GM23338 (cell line): ENCODE measurements at regions not wholly inside any gene's neighbourhood (a gene's known extent, or its start where the extent isn't known, plus 50 kb on each side); places are given as distances from the start of the nearest gene placed in this dataset.

Experiments used
- ATAC-seq: fragments of 200-7000 bp; cut with Tn5 transposase; 3 replicates; pipeline ENCODE4 v1.9.1; 2020
- DNase-seq: peaks from one replicate; pipeline ENCODE4 v3.0.0-alpha.2; 2015; ENCODE audit warnings: low spot score
- H2AFZ ChIP-seq: fragments of 200-600 bp; sonication (generic); 2 replicates; pipeline ENCODE4 v1.8.0; 2016; ENCODE audit warnings: antibody characterized with exemption, mild to moderate bottlenecking, moderate library complexity
- H3F3A ChIP-seq: fragments of 200-600 bp; sonication (generic); replicated peaks from 2 replicates; pipeline ENCODE4 v1.8.0; 2017; ENCODE audit warnings: antibody characterized with exemption, mixed run types, low read depth
- H3K27ac ChIP-seq: fragments of 200-600 bp; sonication (generic); 2 replicates; pipeline ENCODE4 v1.6.1; 2016; ENCODE audit warnings: low read depth
- H3K27me3 ChIP-seq: fragments of 200-600 bp; sonication (generic); 2 replicates; pipeline ENCODE4 v1.8.0; 2016; ENCODE audit warnings: mild to moderate bottlenecking, mixed run types, moderate library complexity; ENCODE audit not compliant: insufficient read depth
- H3K36me3 ChIP-seq: fragments of 200-600 bp; sonication (generic); 2 replicates; pipeline ENCODE4 v1.8.0; 2016; ENCODE audit warnings: mild to moderate bottlenecking; ENCODE audit not compliant: insufficient read depth
- H3K4me1 ChIP-seq: fragments of 200-600 bp; sonication (generic); 2 replicates; pipeline ENCODE4 v1.8.0; 2016; ENCODE audit warnings: mild to moderate bottlenecking, moderate library complexity; ENCODE audit not compliant: insufficient read depth
- H3K4me2 ChIP-seq: fragments of 200-600 bp; sonication (generic); 2 replicates; pipeline ENCODE4 v1.7.1; 2017; ENCODE audit warnings: mixed run types
- H3K4me3 ChIP-seq: fragments of 200-600 bp; sonication (generic); 2 replicates; pipeline ENCODE4 v1.6.1; 2016; ENCODE audit warnings: mixed run types
- H3K79me2 ChIP-seq: fragments of 200-600 bp; sonication (generic); replicated peaks from 2 replicates; pipeline ENCODE4 v1.8.0; 2017; ENCODE audit warnings: mild to moderate bottlenecking; ENCODE audit not compliant: insufficient read depth
- H3K9me2 ChIP-seq: fragments of 200-600 bp; sonication (generic); 2 replicates; pipeline ENCODE4 v1.8.0; 2017; ENCODE audit not compliant: insufficient read depth
- H4K20me1 ChIP-seq: fragments of 200-600 bp; sonication (generic); replicated peaks from 2 replicates; pipeline ENCODE4 v1.8.0; 2017; ENCODE audit warnings: mild to moderate bottlenecking; ENCODE audit not compliant: insufficient read depth
- H3K27ac Mint-ChIP-seq: 2 replicates; pipeline ENCODE4 v1.8.0; 2020; ENCODE audit warnings: inconsistent platforms, mild to moderate bottlenecking, moderate library complexity, mixed read lengths
- H3K27me3 Mint-ChIP-seq: 3 replicates; pipeline ENCODE4 v1.8.0; 2022; ENCODE audit warnings: low read depth, mild to moderate bottlenecking, moderate library complexity, mixed read lengths, inconsistent platforms; ENCODE audit not compliant: insufficient read depth, poor library complexity
- H3K36me3 Mint-ChIP-seq: 3 replicates; pipeline ENCODE4 v1.8.0; 2021; ENCODE audit warnings: low read depth, mild to moderate bottlenecking, inconsistent platforms, moderate library complexity, mixed read lengths
- H3K4me1 Mint-ChIP-seq: 3 replicates; pipeline ENCODE4 v1.8.0; 2020; ENCODE audit warnings: mild to moderate bottlenecking, inconsistent platforms, mixed read lengths
- H3K4me3 Mint-ChIP-seq: 3 replicates; pipeline ENCODE4 v1.8.0; 2021; ENCODE audit warnings: moderate library complexity, mild to moderate bottlenecking, inconsistent platforms, mixed read lengths
- H3K9me3 Mint-ChIP-seq: 3 replicates; pipeline ENCODE4 v1.8.0; 2020; ENCODE audit warnings: moderate library complexity, mild to moderate bottlenecking, inconsistent platforms, mixed read lengths
- CREB1 ChIP-seq: fragments of 250-450 bp; sonication (Bioruptor Pico); IDR thresholded peaks from 2 replicates; pipeline ENCODE4 v1.5.0; 2020; ENCODE audit warnings: low read depth, mild to moderate bottlenecking, moderate library complexity
- CTCF ChIP-seq, 2 experiments: fragments of 200-600 bp in 1 of 2; sonication (generic) in 1 of 2; conservative IDR thresholded peaks; 2 replicates each; pipeline versions ENCODE4 v1.5.1 to v1.6.1; 2016 to 2017; ENCODE audit warnings: antibody characterized with exemption in 2 of 2, low read depth in 2 of 2, mild to moderate bottlenecking in 2 of 2, moderate library complexity in 1 of 2
- ETS1 ChIP-seq: IDR thresholded peaks from 2 replicates; pipeline ENCODE4 v1.6.1; 2016; ENCODE audit warnings: antibody characterized with exemption
- EZH2 ChIP-seq: fragments of 200-600 bp; sonication (generic); IDR thresholded peaks from one replicate; pipeline ENCODE4 v1.8.0; 2017; ENCODE audit warnings: antibody characterized with exemption, mild to moderate bottlenecking, low read depth; ENCODE audit not compliant: unreplicated experiment
- EZH2phosphoT487 ChIP-seq: fragments of 200-600 bp; sonication (generic); IDR thresholded peaks from one replicate; pipeline ENCODE4 v1.8.1; 2018; ENCODE audit warnings: antibody characterized with exemption; ENCODE audit not compliant: unreplicated experiment
- JUNB ChIP-seq: IDR thresholded peaks from one replicate; pipeline ENCODE4 v1.6.1; 2016; ENCODE audit warnings: antibody characterized with exemption; ENCODE audit not compliant: unreplicated experiment
- NANOG ChIP-seq: IDR thresholded peaks from 2 replicates; pipeline ENCODE4 v1.6.1; 2016; ENCODE audit warnings: antibody characterized with exemption, borderline replicate concordance
- POLR2AphosphoS5 ChIP-seq: IDR thresholded peaks from 2 replicates; pipeline ENCODE4 v1.6.1; 2016; ENCODE audit warnings: antibody characterized with exemption, low read depth
- REST ChIP-seq: IDR thresholded peaks from one replicate; pipeline ENCODE4 v1.6.1; 2018; ENCODE audit warnings: antibody characterized with exemption; ENCODE audit not compliant: unreplicated experiment
- STAT1 ChIP-seq: IDR thresholded peaks from one replicate; pipeline ENCODE4 v1.6.1; 2016; ENCODE audit warnings: antibody characterized with exemption; ENCODE audit not compliant: unreplicated experiment
- ZNF114 ChIP-seq: fragments of 250-450 bp; sonication (Bioruptor Pico); IDR thresholded peaks from 2 replicates; pipeline ENCODE4 v1.5.0; 2020; ENCODE audit warnings: mild to moderate bottlenecking, moderate library complexity
- ZNF331 ChIP-seq: fragments of 250-450 bp; sonication (Bioruptor Pico); IDR thresholded peaks from 2 replicates; pipeline ENCODE4 v1.5.0; 2020; ENCODE audit warnings: low read depth, mild to moderate bottlenecking, moderate library complexity
- ZNF462 ChIP-seq: fragments of 250-450 bp; sonication (Bioruptor Pico); IDR thresholded peaks from 2 replicates; pipeline ENCODE4 v1.5.0; 2020; ENCODE audit warnings: mild to moderate bottlenecking, moderate library complexity

- H3K27me3 Mint-ChIP-seq: no peaks in the 10 kb centered on the region
- H3K4me3 Mint-ChIP-seq: no peak overlapping the region
- TF ChIP-seq CREB1 (no peak), JUNB (no peak), ZNF462 (CRISPR knock-in tag) (no peak), NANOG (no peak), POLR2AphosphoS5 (no peak), ZNF114 (CRISPR knock-in tag) (no peak), ZNF331 (CRISPR knock-in tag) (no peak), ETS1 (no peak), REST (no peak), STAT1 (no peak), EZH2phosphoT487 (no peak), CTCF (conservative IDR thresholded peaks at IDR 0.05; ENCODE audit: low read depth in 2 of 2) (no peak), EZH2 (no peak)
- H3K79me2 ChIP-seq: no peaks in the 10 kb centered on the region
- peaks cover 14% of the 10 kb centered on the region for H3K4me1 Mint-ChIP-seq
- no peaks in the 10 kb centered on the region for H3K4me1 ChIP-seq
- no peak for DNase-seq
- no peak overlapping the region for H3K4me3 ChIP-seq
- no peaks in the 10 kb centered on the region for H3K9me2 ChIP-seq
- no peaks in the 10 kb centered on the region; the same call in 1 of the 2 replicates for H4K20me1 ChIP-seq
- no peaks in the 10 kb centered on the region for H3K36me3 ChIP-seq
- no peaks in the 10 kb centered on the region for H3F3A ChIP-seq
- H3K4me2 ChIP-seq: no peak overlapping the region
- ATAC-seq: no peak
- no peaks in the 10 kb centered on the region; the same call in 2 of the 3 replicates for H3K9me3 Mint-ChIP-seq
- no peak overlapping the region for H3K27ac Mint-ChIP-seq
- no peaks in the 10 kb centered on the region; the same call in 2 of the 3 replicates for H3K36me3 Mint-ChIP-seq
- no peak overlapping the region for H3K27ac ChIP-seq
- H2AFZ ChIP-seq: no peak overlapping the region
- H3K27me3 ChIP-seq: no peaks in the 10 kb centered on the region
These were observed 345.8 kb downstream of the TDRD15 start for GRCh38 chr2:21469564-21469963.
